ENCODE measurements at regions not wholly inside any gene's neighbourhood (a gene's known extent, or its start where the extent isn't known, plus 50 kb on each side); places are given as distances from the start of the nearest gene placed in this dataset.

DNA sequence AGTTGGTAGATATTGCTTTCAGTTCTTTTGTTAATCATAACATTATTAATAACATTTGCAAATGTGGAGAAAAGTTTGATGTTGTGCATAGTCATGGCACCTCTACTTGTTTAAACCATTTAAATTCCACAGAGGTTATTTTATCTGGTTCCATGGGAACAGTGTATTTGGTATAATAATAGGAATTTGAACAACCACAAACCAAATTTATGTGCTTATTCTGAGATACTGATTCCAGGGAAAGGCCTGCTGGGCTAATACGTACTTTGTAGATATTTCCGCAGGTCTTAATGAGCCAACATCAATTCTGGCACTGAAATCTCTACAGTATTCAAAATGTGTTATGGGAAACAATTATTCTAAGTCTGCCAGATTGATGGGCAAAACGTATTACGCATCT lies 319.0 kb downstream of the DKK2 start:
- DNase-seq: no peak
- no peaks in the 10 kb centered on the region for H3K4me1 Mint-ChIP-seq
- H3K27ac Mint-ChIP-seq: no peak overlapping the region
- CTCF ChIA-PET: no interaction called here
- no peaks in the 10 kb centered on the region for H3K27me3 Mint-ChIP-seq
- H3K4me3 Mint-ChIP-seq: no peak overlapping the region
- H3K36me3 Mint-ChIP-seq: no peaks in the 10 kb centered on the region
- no peaks in the 10 kb centered on the region for H3K9me3 Mint-ChIP-seq

DNA sequence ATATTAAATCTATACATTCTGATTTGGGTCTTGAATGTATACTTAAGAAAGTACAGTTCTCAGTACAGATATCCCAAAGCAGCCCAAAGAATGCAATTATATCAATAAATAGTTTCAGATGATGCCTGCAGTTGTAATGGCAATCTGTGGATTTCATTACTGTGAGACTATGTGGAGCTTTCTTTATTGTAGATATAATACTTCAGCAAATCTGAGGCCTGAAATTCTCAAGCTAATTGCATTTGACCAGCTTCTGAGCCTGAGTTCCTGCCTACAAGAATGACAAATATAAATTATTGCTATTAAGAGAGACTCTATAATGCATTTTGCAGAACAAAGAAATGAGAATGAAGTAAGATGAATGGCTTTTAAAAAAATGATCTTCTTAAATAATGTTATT lies 320.3 kb downstream of the DKK2 start:
- Mint-ChIP-seq H3K27me3 (no peaks in the 10 kb centered on the region), H3K4me3 (no peak overlapping the region), H3K4me1 (no peaks in the 10 kb centered on the region), H3K27ac (no peak overlapping the region), H3K36me3 (no peaks in the 10 kb centered on the region), H3K9me3 (no peaks in the 10 kb centered on the region)
- CTCF ChIA-PET: no interaction called here
- no peak for DNase-seq

- no peaks in the 10 kb centered on the region for H3K36me3 Mint-ChIP-seq
- no peaks in the 10 kb centered on the region for H3K4me1 Mint-ChIP-seq
- H3K27ac Mint-ChIP-seq: no peak overlapping the region
- no peaks in the 10 kb centered on the region for H3K27me3 Mint-ChIP-seq
- H3K4me3 Mint-ChIP-seq: no peak overlapping the region
- H3K9me3 Mint-ChIP-seq: no peaks in the 10 kb centered on the region
- CTCF ChIA-PET: no interaction called here
- DNase-seq: no peak
Measured at GRCh38 chr4:106708464-106708816, 327.7 kb downstream of the DKK2 start.

DNA sequence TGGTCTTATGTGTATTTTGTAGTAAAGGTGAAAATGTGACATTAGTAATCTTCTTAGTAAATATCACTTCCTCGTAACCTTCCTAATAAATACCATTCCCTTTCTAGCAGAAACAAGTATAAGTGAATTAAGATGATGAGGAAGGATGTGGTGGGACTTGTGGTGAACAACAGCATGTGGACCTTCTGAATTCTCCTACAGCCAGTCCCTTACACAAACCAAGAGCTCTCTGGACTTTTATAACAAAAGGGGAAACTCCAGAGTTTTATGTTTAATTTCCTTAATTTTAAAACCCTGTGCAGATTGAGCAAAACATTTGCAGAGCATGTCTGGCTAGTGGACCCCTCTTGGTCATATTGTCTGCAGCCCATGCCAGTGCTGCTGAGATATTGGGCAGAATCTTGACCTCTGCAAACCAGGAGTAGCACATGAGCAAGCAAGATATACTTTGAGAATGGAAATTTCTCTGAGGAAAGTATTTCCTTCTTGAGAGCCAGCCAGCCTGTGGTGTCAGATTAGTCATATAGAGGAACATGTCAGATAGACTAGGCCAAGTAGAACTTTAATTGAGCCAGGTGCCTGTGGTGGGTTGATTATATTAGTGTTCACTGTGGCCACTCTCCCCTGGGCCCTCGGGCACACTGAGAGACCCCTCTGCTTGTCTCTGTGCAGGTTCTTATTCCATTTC lies 328.2 kb downstream of the DKK2 start:
- Mint-ChIP-seq H3K27ac (no peak overlapping the region), H3K4me1 (no peaks in the 10 kb centered on the region), H3K36me3 (no peaks in the 10 kb centered on the region), H3K9me3 (no peaks in the 10 kb centered on the region), H3K27me3 (no peaks in the 10 kb centered on the region), H3K4me3 (no peak overlapping the region)
- no peak for DNase-seq
- CTCF ChIA-PET: no interaction called here

- Mint-ChIP-seq H3K36me3 (no peaks in the 10 kb centered on the region), H3K4me1 (no peaks in the 10 kb centered on the region), H3K27me3 (no peaks in the 10 kb centered on the region), H3K9me3 (peaks cover 2% of the 10 kb centered on the region), H3K4me3 (no peak overlapping the region), H3K27ac (no peak overlapping the region)
- DNase-seq: no peak
- CTCF ChIA-PET: no interaction called here
Measured at GRCh38 chr4:106704253-106704870, 331.8 kb downstream of the DKK2 start.

DNA sequence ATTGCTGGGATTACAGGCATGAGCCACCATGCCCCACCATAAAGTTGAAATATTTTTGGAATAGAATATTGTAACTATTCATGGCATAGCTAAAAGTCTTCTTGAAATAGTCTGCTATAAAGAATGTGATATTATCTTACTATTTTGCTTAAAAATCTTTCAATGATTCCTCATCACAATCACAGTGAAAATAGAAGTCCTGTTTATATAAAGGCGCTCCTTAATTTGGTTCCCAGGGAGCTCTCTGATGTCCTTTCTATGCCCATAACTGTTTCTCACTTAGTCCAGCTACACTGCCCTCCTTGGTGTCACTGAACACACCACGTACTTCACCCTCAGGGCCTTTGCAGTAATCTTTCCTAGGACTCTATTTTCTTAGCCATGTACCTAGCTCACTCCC lies 331.7 kb upstream of the GIMD1 start:
- CTCF ChIA-PET: no interaction called here
- Mint-ChIP-seq H3K27ac (no peak overlapping the region), H3K4me1 (no peaks in the 10 kb centered on the region), H3K36me3 (no peaks in the 10 kb centered on the region), H3K9me3 (peaks cover 2% of the 10 kb centered on the region), H3K4me3 (no peak overlapping the region), H3K27me3 (no peaks in the 10 kb centered on the region)
- no peak for DNase-seq

DNA sequence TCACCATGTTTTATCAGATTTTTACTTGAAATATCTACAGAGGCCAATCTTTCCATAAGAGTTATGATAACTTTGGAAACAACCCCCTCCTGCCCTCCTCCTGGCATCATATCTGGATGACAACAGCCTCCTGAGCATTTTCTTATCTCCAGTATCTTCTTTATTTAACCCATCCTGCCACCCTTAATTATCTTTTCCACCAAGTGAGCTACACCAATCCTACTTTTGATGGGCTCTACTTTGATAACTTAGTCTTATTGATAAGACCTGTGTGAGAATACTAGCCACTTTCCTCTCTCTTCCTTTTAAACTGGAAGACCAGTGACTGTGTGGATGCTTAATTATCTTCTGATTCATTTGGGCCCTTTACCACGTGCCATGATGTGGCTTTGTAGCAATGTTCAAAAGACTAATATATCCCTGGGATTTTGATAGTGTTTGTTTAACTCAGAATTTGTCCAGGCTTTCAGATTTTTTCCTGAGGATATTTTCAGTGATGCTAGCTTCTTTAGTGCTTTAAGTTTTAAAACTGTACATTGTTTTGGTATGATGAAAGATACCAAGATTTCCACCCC lies 330.1 kb upstream of the GIMD1 start:
- CTCF ChIA-PET: no interaction called here
- no peaks in the 10 kb centered on the region for H3K27me3 Mint-ChIP-seq
- H3K9me3 Mint-ChIP-seq: peaks cover 2% of the 10 kb centered on the region
- no peak overlapping the region for H3K4me3 Mint-ChIP-seq
- no peaks in the 10 kb centered on the region for H3K36me3 Mint-ChIP-seq
- H3K4me1 Mint-ChIP-seq: no peaks in the 10 kb centered on the region
- no peak overlapping the region for H3K27ac Mint-ChIP-seq
- no peak for DNase-seq

- Mint-ChIP-seq H3K4me1 (no peaks in the 10 kb centered on the region), H3K27me3 (no peaks in the 10 kb centered on the region), H3K9me3 (peaks cover 2% of the 10 kb centered on the region), H3K36me3 (no peaks in the 10 kb centered on the region), H3K27ac (no peak overlapping the region), H3K4me3 (no peak overlapping the region)
- no peak for DNase-seq
- CTCF ChIA-PET: no interaction called here
Measured at GRCh38 chr4:106695501-106696262, 327.1 kb upstream of the GIMD1 start.

- CTCF ChIA-PET: no interaction called here
- no peaks in the 10 kb centered on the region for H3K36me3 Mint-ChIP-seq
- no peaks in the 10 kb centered on the region for H3K4me1 Mint-ChIP-seq
- DNase-seq: no peak
- H3K27ac Mint-ChIP-seq: no peak overlapping the region
- no peaks in the 10 kb centered on the region for H3K9me3 Mint-ChIP-seq
- H3K4me3 Mint-ChIP-seq: no peak overlapping the region
- no peaks in the 10 kb centered on the region for H3K27me3 Mint-ChIP-seq
Measured at GRCh38 chr4:106694232-106694631, 325.7 kb upstream of the GIMD1 start.

DNA sequence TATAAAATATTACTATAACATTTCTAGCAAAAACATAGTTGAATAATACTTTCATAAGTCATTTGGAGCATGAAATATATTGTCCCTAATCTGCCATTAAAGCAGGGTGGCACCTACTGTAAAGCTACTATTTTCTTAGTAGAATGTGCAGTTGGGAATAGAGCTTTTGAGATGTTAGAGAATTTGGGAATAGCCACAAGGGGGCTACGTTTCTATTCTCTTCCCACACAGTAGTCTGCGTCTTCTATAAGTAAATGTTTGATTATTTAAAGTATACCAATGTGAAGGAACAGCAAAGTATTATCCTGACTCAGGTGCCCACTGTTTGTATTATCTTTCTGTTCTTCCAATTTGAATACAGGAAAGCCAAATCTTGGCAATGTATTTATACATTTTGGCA lies 323.2 kb upstream of the GIMD1 start:
- no peak for DNase-seq
- H3K4me3 Mint-ChIP-seq: no peak overlapping the region
- H3K4me1 Mint-ChIP-seq: no peaks in the 10 kb centered on the region
- H3K36me3 Mint-ChIP-seq: no peaks in the 10 kb centered on the region
- H3K27ac Mint-ChIP-seq: no peak overlapping the region
- CTCF ChIA-PET: no interaction called here
- H3K9me3 Mint-ChIP-seq: no peaks in the 10 kb centered on the region
- H3K27me3 Mint-ChIP-seq: no peaks in the 10 kb centered on the region

- Mint-ChIP-seq H3K9me3 (no peaks in the 10 kb centered on the region), H3K4me1 (no peaks in the 10 kb centered on the region), H3K4me3 (no peak overlapping the region), H3K36me3 (no peaks in the 10 kb centered on the region), H3K27ac (no peak overlapping the region), H3K27me3 (no peaks in the 10 kb centered on the region)
- DNase-seq: no peak
- CTCF ChIA-PET: no interaction called here
Measured at GRCh38 chr4:106690487-106690886, 321.9 kb upstream of the GIMD1 start.

GRCh38 chr4:106687026-106687425 lies 318.4 kb upstream of the GIMD1 start:
- CTCF ChIA-PET: no interaction called here
- no peak overlapping the region for H3K27ac Mint-ChIP-seq
- DNase-seq: no peak
- peaks cover 4% of the 10 kb centered on the region for H3K9me3 Mint-ChIP-seq
- H3K4me3 Mint-ChIP-seq: no peak overlapping the region
- H3K4me1 Mint-ChIP-seq: no peaks in the 10 kb centered on the region
- H3K27me3 Mint-ChIP-seq: no peaks in the 10 kb centered on the region
- no peaks in the 10 kb centered on the region for H3K36me3 Mint-ChIP-seq

DNA sequence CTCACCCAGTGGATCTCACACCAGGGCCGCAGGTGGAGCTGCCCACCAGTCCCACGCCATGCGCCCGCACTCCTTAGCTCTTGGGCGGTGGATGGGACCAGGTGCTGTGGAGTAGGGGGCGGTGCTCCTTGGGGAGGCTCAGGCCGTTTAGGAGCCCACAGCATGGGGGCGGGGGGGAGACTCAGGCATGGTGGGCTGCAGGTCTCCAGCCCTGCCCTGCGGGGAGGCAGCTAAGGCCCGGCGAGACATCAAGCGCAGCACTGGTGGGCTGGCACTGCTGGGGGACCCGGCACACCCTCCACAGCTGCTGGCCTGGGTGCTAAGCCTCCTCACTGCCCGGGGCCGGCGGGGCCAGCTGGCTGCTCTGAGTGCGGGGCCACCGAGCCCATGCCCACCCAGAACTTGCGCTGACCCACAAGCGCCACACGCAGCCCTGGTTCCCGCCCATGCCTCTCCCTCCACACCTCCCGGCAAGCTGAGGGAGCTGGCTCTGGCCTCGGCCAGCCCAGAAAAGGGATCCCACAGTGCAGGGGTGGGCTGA lies 312.9 kb upstream of the GIMD1 start:
- Mint-ChIP-seq H3K4me1 (no peaks in the 10 kb centered on the region), H3K27ac (no peak overlapping the region), H3K9me3 (peaks cover 7% of the 10 kb centered on the region), H3K36me3 (no peaks in the 10 kb centered on the region), H3K4me3 (no peak overlapping the region), H3K27me3 (no peaks in the 10 kb centered on the region)
- CTCF ChIA-PET: no interaction called here
- no peak for DNase-seq

GRCh38 chr4:106679063-106679462 lies 310.5 kb upstream of the GIMD1 start:
- Mint-ChIP-seq H3K9me3 (peaks cover 4% of the 10 kb centered on the region), H3K27ac (no peak overlapping the region), H3K4me1 (no peaks in the 10 kb centered on the region), H3K4me3 (no peak overlapping the region), H3K36me3 (no peaks in the 10 kb centered on the region), H3K27me3 (no peaks in the 10 kb centered on the region)
- DNase-seq: no peak
- CTCF ChIA-PET: no interaction called here

DNA sequence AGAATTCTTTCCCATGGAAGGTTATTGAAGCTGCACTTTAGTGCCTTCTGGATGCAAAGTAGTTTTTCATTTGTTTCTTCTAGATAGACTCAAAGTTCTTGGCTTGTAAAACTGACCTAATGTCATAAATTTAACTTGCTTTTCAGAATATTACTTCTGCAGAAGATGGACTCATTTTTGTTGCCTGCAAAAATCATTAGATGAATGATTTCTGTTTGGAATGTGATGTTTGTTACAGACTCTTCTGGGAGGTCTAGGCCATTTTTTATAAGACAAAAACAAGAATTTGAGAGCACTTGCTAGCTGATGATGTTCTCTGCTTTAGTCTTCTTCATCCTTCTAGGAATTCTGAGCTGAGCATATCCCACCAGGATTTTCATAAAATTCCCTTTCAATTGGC lies 308.6 kb upstream of the GIMD1 start:
- Mint-ChIP-seq H3K4me3 (no peak overlapping the region), H3K27ac (no peak overlapping the region)

More for the DNA sequence above, 308.6 kb upstream of the GIMD1 start:
- CTCF ChIA-PET: no interaction called here
- H3K27me3 Mint-ChIP-seq: no peaks in the 10 kb centered on the region
- peaks cover 8% of the 10 kb centered on the region for H3K9me3 Mint-ChIP-seq
- H3K4me1 Mint-ChIP-seq: no peaks in the 10 kb centered on the region
- H3K36me3 Mint-ChIP-seq: no peaks in the 10 kb centered on the region
- DNase-seq: no peak

All from activated naive CD4-positive, alpha-beta T cell treated with anti-CD3 and anti-CD28 coated beads, Interleukin-2, amount 10 ng/mL, durations not matched to agents 7 days and 5 days (primary cell).